Natural killer cell (primary cell): ENCODE measurements at regions not wholly inside any gene's neighbourhood (a gene's known extent, or its start where the extent isn't known, plus 50 kb on each side); places are given as distances from the start of the nearest gene placed in this dataset.
"Not testable (repeated sequence)": the region's sequence is repeated elsewhere in the genome, so short reads cannot be mapped to it uniquely, and the experiment has no call there.

Experiments used
- ATAC-seq, 3 donors: fragments of 150-1000 bp in 2 of 3; fragments of 200-7000 bp in 1 of 3; cut with Tn5 transposase; 1 replicate in 1 of 3; 2 replicates in 2 of 3; pipeline ENCODE4 v1.10.0; 2021; ENCODE audit warnings: mild to moderate bottlenecking in 2 of 3, moderate library complexity in 2 of 3
- DNase-seq, 2 donors: peaks; one replicate each; pipeline versions ENCODE4 v3.0.0 to v3.0.0-alpha.2; 2013 to 2021; ENCODE audit warnings: mixed read lengths in 1 of 2
- H3K27ac ChIP-seq: one replicate; pipeline ENCODE4 v1.5.1; 2013; ENCODE audit warnings: mild to moderate bottlenecking, low read length
- H3K27me3 ChIP-seq: one replicate; pipeline ENCODE4 v1.6.1; 2013; ENCODE audit warnings: low read length; ENCODE audit not compliant: control insufficient read depth, insufficient read depth
- H3K36me3 ChIP-seq: one replicate; pipeline ENCODE4 v1.6.1; 2013; ENCODE audit warnings: low read length; ENCODE audit not compliant: control insufficient read depth, insufficient read depth
- H3K4me1 ChIP-seq: one replicate; pipeline ENCODE4 v1.6.1; 2013; ENCODE audit warnings: low read length; ENCODE audit not compliant: control insufficient read depth, insufficient read depth
- H3K4me3 ChIP-seq: one replicate; pipeline ENCODE4 v1.5.1; 2013; ENCODE audit warnings: low read length
- H3K9me3 ChIP-seq: one replicate; pipeline ENCODE4 v1.6.1; 2013; ENCODE audit warnings: low read length; ENCODE audit not compliant: control insufficient read depth, insufficient read depth
- H3K27ac Mint-ChIP-seq, 2 donors: one replicate each; pipeline ENCODE4 v1.8.0; 2022; ENCODE audit warnings: mild to moderate bottlenecking in 2 of 2, mixed read lengths in 2 of 2, moderate library complexity in 1 of 2
- H3K27me3 Mint-ChIP-seq, 2 donors: one replicate each; pipeline ENCODE4 v1.8.0; 2022; ENCODE audit warnings: low read depth in 2 of 2, mixed read lengths in 2 of 2
- H3K36me3 Mint-ChIP-seq: one replicate; pipeline ENCODE4 v1.8.0; 2022; ENCODE audit warnings: mixed read lengths
- H3K4me1 Mint-ChIP-seq, 2 donors: one replicate each; pipeline ENCODE4 v1.8.0; 2022; ENCODE audit warnings: mixed read lengths in 2 of 2
- H3K4me3 Mint-ChIP-seq: one replicate; pipeline ENCODE4 v1.8.0; 2022; ENCODE audit warnings: mild to moderate bottlenecking, moderate library complexity, mixed read lengths
- H3K9me3 Mint-ChIP-seq, 2 donors: one replicate each; pipeline ENCODE4 v1.8.0; 2022; ENCODE audit warnings: mixed read lengths in 2 of 2
- WGBS: methylation state at CpG from one replicate; pipeline ENCODE4 v1.1.7; 2013; ENCODE audit warnings: missing lambda C conversion rate; ENCODE audit not compliant: insufficient coverage; 5-methylcytosine and 5-hydroxymethylcytosine counted together
- intact Hi-C: fragments of 100-400 bp; cut with micrococcal nuclease; formaldehyde crosslinking; loops from one replicate; pipeline ENCODE4 v1.14.2; 2022
- TF ChIP-seq, protein P1 (sequence below): fragments of 200-600 bp; IDR thresholded peaks from one replicate; pipeline ENCODE4 v1.8.0; 2022; ENCODE audit warnings: antibody characterized with exemption

DNA sequence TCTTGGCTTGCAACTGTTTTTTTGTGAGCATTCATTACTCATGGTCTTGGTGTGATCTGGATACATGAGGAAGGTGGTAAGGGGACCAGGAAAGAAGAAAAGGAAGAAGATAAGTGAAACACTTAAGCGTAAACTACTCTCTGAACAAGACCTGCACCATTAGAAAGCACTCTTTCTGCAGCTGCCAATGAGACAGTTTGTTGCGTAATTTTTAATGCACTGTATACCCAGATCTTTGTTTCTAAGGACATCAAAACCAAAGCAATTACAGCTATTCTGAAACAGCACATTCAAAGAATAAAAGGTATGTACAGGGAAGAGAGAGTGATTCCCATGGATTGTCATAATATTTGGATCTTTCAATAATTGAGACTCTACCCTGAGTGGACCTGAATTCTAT lies 147.4 kb downstream of the BLID start:
- Histone ChIP-seq H3K9me3 (no peaks in the 10 kb centered on the region), H3K4me1 (no peaks in the 10 kb centered on the region), H3K36me3 (no peaks in the 10 kb centered on the region), H3K27me3 (no peaks in the 10 kb centered on the region), H3K4me3 (no peak overlapping the region), H3K27ac (no peak overlapping the region)
- Mint-ChIP-seq H3K9me3 (no peaks in the 10 kb centered on the region), H3K36me3 (no peaks in the 10 kb centered on the region), H3K4me3 (no peak overlapping the region), H3K4me1 (no peaks in the 10 kb centered on the region), H3K27me3 (peaks cover 16 to 20% of the 10 kb centered on the region in 2 donors), H3K27ac (no peak overlapping the region)
- DNase-seq = no peak
- TF ChIP-seq, protein P1, sequence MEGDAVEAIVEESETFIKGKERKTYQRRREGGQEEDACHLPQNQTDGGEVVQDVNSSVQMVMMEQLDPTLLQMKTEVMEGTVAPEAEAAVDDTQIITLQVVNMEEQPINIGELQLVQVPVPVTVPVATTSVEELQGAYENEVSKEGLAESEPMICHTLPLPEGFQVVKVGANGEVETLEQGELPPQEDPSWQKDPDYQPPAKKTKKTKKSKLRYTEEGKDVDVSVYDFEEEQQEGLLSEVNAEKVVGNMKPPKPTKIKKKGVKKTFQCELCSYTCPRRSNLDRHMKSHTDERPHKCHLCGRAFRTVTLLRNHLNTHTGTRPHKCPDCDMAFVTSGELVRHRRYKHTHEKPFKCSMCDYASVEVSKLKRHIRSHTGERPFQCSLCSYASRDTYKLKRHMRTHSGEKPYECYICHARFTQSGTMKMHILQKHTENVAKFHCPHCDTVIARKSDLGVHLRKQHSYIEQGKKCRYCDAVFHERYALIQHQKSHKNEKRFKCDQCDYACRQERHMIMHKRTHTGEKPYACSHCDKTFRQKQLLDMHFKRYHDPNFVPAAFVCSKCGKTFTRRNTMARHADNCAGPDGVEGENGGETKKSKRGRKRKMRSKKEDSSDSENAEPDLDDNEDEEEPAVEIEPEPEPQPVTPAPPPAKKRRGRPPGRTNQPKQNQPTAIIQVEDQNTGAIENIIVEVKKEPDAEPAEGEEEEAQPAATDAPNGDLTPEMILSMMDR = no peak
- WGBS = 100% methylated on average over 2 of the region's 2 CpGs
- intact Hi-C loops = no loop called here
- no peak for ATAC-seq

DNA sequence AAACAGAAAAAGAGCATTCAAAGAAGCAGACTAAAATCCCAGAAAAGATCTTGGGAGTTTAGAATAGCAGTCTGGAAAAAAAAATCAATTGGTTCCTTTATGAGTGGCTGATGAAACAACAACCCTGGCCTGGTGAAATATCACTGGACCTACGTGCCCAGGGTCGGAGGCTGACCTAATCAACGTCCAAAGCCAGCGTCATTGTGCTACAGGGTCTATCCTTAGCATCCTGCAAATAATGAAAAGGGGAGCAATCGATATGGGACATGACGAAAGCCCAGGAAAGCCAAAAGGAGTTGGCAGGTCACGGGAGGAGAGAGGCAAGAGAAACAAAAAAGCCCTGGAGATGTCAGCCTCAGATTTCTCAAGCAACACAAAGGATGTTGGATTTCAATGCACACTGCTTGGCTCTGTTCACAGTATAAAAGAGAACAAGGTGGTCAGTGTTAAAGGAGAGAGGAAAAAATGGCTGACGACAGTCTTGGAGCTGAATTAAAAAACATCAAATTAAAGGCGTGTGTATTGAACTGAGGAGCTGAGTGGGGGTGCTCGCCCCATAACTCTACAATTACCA lies 148.8 kb downstream of the BLID start:
- H3K4me1 Mint-ChIP-seq = no peaks in the 10 kb centered on the region
- ATAC-seq (no peak), DNase-seq (no peak)

DNA sequence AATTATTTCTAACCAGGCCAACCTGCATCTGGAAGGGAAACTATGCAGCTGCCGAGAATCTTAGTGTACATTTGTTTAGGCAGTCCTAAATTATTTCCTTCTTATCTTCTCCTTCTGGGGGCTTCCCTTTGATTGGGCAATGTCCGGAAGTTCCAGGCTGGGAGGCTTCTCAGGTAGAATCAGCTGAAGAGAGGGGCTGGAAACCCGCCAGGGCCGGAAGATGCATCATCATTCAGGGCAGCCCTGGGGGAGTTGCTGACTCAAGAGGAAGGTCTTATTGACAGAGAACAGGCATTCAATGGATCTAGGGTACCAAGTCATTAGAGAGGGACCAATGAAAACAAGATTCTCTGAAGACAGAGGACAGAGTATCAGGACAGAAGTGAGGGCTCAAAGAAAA lies 150.7 kb downstream of the BLID start:
- H3K27ac Mint-ChIP-seq = no peak overlapping the region
- WGBS = 93% methylated on average over 4 of the region's 4 CpGs
- H3K27me3 Mint-ChIP-seq = peaks cover 10 to 15% of the 10 kb centered on the region in 2 donors
- no peaks in the 10 kb centered on the region for H3K4me1 ChIP-seq
- intact Hi-C loops = no loop called here
- H3K4me3 ChIP-seq = no peak overlapping the region
- no peaks in the 10 kb centered on the region for H3K9me3 Mint-ChIP-seq
- H3K27me3 ChIP-seq = peaks cover 2% of the 10 kb centered on the region
- H3K4me1 Mint-ChIP-seq = no peaks in the 10 kb centered on the region
- H3K9me3 ChIP-seq = no peaks in the 10 kb centered on the region
- no peak for ATAC-seq
- no peak for DNase-seq
- no peaks in the 10 kb centered on the region for H3K36me3 Mint-ChIP-seq
- H3K36me3 ChIP-seq = no peaks in the 10 kb centered on the region
- no peak overlapping the region for H3K27ac ChIP-seq
- H3K4me3 Mint-ChIP-seq = no peak overlapping the region
- TF ChIP-seq, protein P1 = no peak

More for the DNA sequence above, 148.8 kb downstream of the BLID start:
- 86% methylated on average over 10 of the region's 10 CpGs for WGBS
- no peak overlapping the region for H3K4me3 Mint-ChIP-seq
- Histone ChIP-seq H3K4me3 (no peak overlapping the region), H3K27ac (no peak overlapping the region), H3K4me1 (no peaks in the 10 kb centered on the region), H3K9me3 (no peaks in the 10 kb centered on the region), H3K36me3 (no peaks in the 10 kb centered on the region), H3K27me3 (no peaks in the 10 kb centered on the region)
- no peak overlapping the region for H3K27ac Mint-ChIP-seq
- TF ChIP-seq, protein P1 = no peak
- intact Hi-C loops = no loop called here
- H3K27me3 Mint-ChIP-seq = peaks cover 10 to 20% of the 10 kb centered on the region in 2 donors
- no peaks in the 10 kb centered on the region for H3K9me3 Mint-ChIP-seq
- no peaks in the 10 kb centered on the region for H3K36me3 Mint-ChIP-seq

DNA sequence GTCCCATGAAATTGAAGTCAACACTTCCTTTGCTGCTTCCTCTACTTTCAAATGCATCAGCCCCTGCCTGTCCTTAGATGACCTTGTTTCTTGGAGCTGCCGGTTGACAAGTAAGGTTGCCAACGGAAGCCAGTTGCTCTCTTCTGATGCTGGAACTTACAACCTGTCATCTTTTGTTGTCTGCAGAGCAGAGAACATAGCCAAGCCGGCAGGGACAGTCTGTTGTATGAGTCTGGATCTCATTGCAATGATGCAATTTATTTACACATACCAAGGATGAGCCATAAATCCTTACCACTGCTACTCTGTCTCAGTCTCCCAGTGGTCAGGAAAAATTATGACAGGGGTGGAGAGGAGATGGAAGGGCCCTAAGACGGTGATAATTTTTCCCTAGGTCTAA lies 151.4 kb downstream of the BLID start:
- Histone ChIP-seq H3K9me3 (no peaks in the 10 kb centered on the region), H3K27me3 (peaks cover 2% of the 10 kb centered on the region), H3K4me3 (no peak overlapping the region), H3K27ac (no peak overlapping the region), H3K4me1 (no peaks in the 10 kb centered on the region), H3K36me3 (no peaks in the 10 kb centered on the region)
- TF ChIP-seq, protein P1 = no peak
- WGBS = 47% methylated on average over 3 of the region's 4 CpGs
- intact Hi-C loops = no loop called here
- H3K9me3 Mint-ChIP-seq = no peaks in the 10 kb centered on the region
- H3K36me3 Mint-ChIP-seq = no peaks in the 10 kb centered on the region
- DNase-seq (peak in 1 of 2 donors; percentile 11), ATAC-seq (no peak)
- no peak overlapping the region for H3K4me3 Mint-ChIP-seq
- H3K4me1 Mint-ChIP-seq = no peaks in the 10 kb centered on the region
- H3K27me3 Mint-ChIP-seq = peaks cover 10 to 12% of the 10 kb centered on the region in 2 donors
- no peak overlapping the region for H3K27ac Mint-ChIP-seq

DNA sequence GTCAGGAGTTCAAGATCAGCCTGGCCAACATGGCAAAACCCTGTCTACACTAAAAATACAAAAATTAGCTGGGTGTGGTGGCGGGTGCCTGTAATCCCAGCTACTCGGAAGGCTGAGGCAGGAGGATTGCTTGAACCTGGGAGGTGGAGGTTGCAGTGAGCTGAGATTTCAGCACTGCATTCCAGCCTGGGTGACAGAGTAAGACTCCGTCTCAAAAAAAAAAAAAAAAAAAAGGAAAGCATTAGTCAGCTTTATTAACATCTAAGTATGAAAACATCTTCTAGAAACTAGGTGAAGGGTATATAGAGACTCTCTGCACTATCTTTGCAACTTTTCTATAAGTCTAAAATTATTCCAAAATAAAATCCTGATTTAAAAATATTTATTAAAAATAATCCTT lies 152.2 kb downstream of the BLID start:
- H3K27ac ChIP-seq, DNase-seq, ATAC-seq, H3K36me3 Mint-ChIP-seq, intact Hi-C loops, H3K4me3 ChIP-seq, H3K27ac Mint-ChIP-seq, H3K27me3 ChIP-seq, H3K4me1 Mint-ChIP-seq, H3K36me3 ChIP-seq, H3K4me1 ChIP-seq, H3K9me3 Mint-ChIP-seq, H3K9me3 ChIP-seq, H3K4me3 Mint-ChIP-seq: not testable (repeated sequence)
- H3K27me3 Mint-ChIP-seq = peaks cover 12% of the 10 kb centered on the region in 2 donors
- 100% methylated on average over 1 of the region's 3 CpGs for WGBS
